ENCODE measurements at regions not wholly inside any gene's neighbourhood (a gene's known extent, or its start where the extent isn't known, plus 50 kb on each side); places are given as distances from the start of the nearest gene placed in this dataset.
"Not testable (repeated sequence)": the region's sequence is repeated elsewhere in the genome, so short reads cannot be mapped to it uniquely, and the experiment has no call there.

- no peak for DNase-seq
These were observed 258.0 kb upstream of the SOX4 start for GRCh38 chr6:21335591-21335990.

GRCh38 chr6:21337263-21337662 is 256.3 kb upstream of the SOX4 start:
- no peak for DNase-seq

- DNase-seq: no peak
These were observed 253.0 kb upstream of the SOX4 start for GRCh38 chr6:21340573-21340972.

GRCh38 chr6:21341910-21342309 is 251.6 kb upstream of the SOX4 start:
- DNase-seq: no peak

- no peak for DNase-seq
These were observed 251.1 kb upstream of the SOX4 start for GRCh38 chr6:21342501-21342900.

DNA sequence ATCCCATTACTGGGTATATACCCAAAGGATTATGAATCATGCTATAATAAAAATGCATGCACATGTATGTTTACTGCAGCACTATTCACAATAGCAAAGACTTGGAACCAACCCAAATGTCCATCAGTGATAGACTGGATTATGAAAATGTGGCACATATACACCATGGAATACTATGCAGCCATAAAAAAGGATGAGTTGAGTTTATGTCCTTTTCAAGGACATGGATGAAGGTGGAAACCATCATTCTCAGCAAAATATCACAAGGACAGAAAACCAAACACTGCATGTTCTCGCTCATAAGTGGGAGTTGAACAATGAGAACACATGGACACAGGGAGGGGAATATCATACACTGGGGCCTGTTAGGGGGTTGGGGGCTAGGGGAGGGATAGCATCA is 247.8 kb upstream of the SOX4 start:
- not testable (repeated sequence) for DNase-seq

DNA sequence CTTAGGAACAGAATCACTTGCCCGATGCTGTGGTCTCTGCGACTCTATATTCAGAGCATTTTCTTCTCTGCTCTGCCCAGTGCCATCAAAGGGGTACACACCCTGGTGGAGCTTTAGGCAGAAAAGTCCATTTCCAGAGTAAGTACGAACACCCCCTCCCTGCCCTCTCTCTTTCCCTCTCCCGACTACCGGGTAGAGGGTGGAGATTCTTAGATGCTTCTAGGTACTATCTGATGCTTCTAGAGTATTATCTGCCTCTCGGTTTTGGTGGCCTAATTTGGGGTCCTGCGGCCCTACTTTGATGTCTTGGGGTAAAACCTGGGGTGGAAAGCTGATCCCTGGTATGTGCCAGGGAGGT is 245.4 kb upstream of the SOX4 start:
- DNase-seq: no peak

DNA sequence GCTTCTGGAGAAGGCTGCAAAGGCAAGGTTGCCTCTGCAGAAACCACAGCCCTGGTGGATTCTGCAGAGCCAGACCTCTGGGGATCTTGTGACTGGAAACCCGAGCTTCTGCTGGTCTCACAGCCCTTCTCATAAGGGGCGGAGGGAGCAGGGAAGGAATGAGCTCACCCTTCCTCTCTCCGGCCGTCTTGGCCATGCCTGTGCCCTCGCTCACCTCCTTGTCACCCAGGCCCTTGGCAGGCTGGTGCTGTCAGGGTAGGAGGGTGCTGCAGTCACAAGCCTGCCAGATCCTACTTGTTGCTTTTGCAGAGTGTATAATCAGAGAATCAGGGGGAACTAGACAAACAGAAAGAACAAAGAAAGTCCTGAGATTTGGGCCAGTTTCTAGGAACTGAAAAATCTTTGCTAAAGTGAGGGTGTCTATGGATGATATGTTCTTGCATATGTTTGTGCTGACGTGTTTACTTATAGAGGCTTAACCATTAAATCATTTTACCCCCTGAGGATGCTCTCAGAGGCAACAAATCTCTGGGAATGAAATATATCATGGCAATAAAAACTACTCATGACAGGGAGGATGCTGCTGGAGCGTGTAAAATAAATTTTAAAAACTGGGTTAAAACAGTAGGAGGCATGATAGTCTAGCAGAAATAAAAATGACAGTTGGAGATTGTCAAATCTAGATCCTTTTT is 244.9 kb upstream of the SOX4 start:
- no peak for DNase-seq

DNA sequence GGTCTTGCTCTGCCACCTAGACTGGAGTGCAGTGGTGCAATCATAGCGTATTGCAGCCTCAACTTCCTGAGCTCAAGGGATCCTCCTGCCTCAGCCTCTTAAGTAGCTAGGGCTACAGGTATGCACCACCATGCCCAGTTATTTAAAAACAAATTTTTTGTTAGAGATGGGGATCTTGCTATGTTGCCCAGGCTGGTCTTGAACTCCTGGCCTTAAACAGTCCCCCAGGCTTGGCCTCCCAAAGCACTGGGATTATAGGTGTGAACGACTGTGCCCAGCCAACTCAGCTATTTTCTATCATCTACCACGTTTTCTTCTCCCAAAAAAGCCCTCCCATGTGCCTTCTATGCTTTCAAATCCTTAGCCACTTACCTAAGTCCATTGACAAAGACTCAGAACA is 243.7 kb upstream of the SOX4 start:
- DNase-seq: no peak

DNA sequence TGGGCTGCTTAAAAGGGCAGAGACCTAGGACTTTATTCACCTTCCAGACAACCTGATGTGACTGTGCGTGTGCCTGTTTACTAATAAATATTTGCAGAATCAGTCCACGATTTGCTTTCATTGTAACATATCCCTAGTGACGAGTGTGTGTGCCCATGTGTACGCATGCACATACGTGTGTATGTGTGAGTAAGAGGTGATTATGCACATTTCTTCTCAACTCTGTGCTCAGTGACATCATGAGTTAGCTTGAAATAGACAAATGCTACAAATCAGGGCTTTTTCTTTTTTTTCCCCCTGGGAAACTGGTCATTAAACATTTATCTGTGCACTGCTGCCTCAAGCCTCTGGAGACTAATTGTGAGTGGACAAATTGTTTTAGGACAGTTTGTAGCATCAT is 242.6 kb upstream of the SOX4 start:
- no peak for DNase-seq

GRCh38 chr6:21352131-21352530 is 241.4 kb upstream of the SOX4 start:
- DNase-seq: no peak

GRCh38 chr6:21354805-21355238 is 238.7 kb upstream of the SOX4 start:
- DNase-seq: no peak

DNA sequence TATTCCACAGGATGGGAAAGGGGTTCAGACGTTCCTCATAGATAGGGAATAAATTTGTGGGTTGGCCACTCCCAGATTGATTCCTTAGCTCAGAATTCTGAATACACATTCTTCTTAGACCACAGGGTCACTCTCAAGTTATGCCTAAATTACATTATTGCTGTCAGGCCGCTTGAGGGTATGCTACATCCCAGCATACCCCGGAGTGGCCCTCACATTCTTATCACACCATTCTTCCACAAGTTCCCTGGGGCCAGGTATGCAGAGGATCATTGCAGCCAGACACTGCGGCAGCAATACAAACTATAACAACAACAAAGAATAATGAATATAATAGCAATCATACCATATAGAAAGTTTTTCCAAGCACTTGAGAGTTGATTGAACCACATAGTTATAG is 237.9 kb upstream of the SOX4 start:
- DNase-seq: no peak

DNA sequence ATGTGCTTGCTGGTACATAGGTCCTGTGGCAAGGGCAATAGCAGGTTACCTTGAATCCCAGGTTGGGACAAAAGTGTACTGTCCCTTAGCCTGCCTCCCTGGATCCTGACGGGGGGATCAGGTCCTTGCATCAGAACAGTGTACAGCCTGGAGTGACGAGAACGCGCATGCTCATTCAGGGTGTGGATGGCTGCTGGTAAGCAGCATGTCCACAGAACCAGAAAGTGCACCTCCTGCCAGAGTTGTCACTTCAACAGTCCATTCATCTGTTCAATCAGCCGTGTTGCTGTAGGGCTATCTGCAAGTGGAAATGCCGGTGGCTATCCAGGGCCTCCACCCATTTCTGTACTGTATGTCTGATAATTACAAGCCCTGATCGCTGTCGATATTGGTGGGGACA is 236.3 kb upstream of the SOX4 start:
- no peak for DNase-seq

DNA sequence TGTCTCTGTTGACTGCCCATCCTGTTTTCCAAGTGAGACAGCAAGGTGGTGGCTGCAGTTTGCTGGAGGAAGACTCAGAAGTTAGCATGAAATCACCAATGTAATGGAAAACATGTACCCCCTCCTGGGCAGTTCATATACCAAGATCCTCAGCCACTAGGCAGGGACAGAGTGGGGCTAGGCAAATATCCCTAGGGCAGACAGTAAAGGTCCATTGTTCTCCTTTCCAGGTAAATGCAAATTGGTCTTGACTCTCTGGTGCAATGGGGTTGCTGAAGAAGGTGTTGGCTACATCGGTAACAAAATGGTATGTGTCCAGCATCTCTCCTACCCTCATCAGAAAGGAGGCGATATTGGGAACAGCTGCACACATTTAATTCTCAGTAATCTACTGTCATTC is 233.6 kb upstream of the SOX4 start:
- DNase-seq: no peak

- no peak for DNase-seq
These were observed 233.2 kb upstream of the SOX4 start for GRCh38 chr6:21360336-21360735.

DNA sequence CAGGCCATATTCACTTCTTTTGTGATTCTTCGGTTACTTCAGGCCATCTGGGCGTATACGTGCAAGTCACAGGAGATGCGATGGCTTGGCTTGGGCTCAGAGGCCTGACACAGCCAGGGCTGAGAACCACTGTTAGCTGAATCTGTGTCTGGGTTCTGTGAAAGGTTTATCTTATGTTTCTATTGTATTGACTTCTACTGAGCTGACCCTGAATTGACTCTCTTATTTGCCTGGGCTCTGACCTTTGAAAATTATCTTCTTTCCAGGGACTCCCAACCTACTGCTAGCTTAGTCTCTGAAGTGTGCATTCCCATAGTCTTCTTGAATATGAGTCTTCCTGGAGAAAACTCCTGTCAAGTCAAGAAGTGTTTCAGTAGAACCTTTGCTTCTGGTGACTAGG is 226.4 kb upstream of the SOX4 start:
- no peak for DNase-seq

GRCh38 chr6:21367649-21368154 is 225.8 kb upstream of the SOX4 start:
- no peak for DNase-seq

- no peak for DNase-seq
These were observed 222.5 kb upstream of the SOX4 start for GRCh38 chr6:21371061-21371460.

- no peak for DNase-seq
These were observed 221.8 kb upstream of the SOX4 start for GRCh38 chr6:21371676-21372171.

DNA sequence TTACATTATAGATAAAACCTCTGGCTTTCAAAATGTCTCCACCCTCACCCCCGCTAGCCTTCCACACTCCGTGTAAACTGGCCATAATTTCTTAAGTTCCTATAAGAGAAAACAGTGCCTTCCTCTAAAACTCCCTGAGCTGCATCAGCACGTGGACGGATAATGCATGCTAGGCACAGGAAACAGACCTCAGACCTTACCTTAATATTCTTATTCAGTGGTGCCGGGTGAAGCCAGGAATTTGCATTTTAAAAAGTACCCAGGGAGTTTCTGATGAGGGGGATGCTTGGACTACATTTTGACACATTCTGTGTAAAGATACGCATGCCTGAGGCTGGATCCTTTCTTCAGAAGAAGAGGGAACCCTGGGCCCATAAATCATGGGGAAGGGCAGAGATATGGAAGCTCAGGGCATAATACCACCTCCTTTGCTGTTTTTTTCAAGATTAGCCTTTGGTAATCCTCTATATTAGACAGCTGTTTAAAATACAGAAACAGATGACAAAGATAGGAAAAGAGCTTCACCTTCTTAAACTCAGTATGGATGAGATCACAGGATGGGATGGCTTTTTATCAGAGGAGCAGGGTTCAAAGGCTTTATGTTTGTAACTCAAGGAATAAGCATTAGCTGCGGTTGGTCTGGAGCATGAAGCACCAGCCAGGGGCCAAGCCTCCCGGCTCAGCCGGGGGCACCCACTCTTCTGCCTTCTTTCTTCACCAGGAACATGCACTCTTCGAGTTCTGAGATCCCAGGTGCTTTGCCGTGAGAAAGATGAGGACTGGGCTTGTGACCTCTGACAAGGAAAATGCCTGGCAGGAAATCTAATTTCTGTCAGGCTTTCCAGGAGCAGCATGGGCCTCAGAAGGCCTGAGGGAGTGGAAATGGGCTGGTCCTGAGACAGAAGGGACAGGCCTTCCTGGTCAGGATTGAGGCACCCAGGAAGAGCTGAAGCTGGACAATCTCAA is 218.1 kb upstream of the SOX4 start:
- no peak for DNase-seq

- no peak for DNase-seq
These were observed 216.2 kb upstream of the SOX4 start for GRCh38 chr6:21377356-21377755.

DNA sequence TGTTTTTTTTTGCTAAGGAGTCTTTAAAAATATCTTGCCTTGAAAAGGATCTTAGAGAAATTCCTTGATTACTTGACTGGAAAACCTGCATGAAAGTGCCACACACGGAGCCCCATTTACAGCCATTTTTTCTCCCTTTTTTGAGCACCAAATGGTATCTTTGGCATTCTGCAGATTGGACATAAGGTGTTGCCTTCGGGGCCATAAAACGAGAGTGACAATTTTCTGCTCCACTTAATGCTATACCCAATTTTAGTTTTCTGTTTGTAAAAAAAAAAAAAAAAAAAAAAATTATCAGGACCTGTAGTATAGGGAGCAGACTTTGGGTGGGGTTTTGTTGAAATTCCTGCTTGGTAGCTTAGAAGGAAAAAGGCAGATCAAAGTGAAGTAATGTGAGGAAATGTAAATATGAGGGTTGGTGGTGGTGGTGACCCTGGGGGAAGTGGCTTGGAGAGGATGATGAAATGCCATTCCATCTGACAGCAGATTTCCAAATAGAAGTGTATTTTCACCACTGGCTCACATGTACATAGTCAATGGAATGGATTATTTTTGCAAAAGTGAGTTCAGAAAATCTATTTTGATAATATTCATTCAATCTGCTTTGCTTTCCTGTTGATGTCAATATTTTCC is 212.1 kb upstream of the SOX4 start:
- no peak for DNase-seq
